T-helper 22 cell (primary cell): ENCODE measurements at regions not wholly inside any gene's neighbourhood (a gene's known extent, or its start where the extent isn't known, plus 50 kb on each side); places are given as distances from the start of the nearest gene placed in this dataset.
"Not testable (repeated sequence)": the region's sequence is repeated elsewhere in the genome, so short reads cannot be mapped to it uniquely, and the experiment has no call there.

Experiments
- DNase-seq: peaks from one replicate; pipeline ENCODE4 v3.0.0-alpha.2; 2020; ENCODE audit warnings: low read depth

GRCh38 chr4:12580787-12581186 is 903.4 kb downstream of the RAB28 start:
- no peak for DNase-seq

GRCh38 chr4:12579172-12579571 is 905.0 kb downstream of the RAB28 start:
- DNase-seq: no peak

DNA sequence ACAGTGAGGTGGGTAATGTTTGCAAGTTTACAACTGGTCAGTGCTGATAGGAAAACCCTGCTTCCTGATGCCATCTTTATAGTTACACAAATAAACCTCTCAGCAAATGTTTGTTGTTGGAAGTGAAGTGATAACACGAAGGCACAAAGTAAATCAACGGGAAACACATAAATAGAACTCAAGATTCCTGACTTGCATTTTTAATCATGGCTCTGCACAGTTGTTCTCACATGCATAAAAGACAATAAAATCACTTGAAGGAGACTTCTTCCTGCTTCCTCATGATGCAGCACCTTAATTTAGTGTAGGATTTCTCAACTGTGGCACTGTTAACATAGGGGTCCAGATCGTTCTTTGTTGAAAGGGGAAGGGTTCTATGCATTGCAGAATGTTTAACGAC is 907.7 kb downstream of the RAB28 start:
- DNase-seq: no peak

DNA sequence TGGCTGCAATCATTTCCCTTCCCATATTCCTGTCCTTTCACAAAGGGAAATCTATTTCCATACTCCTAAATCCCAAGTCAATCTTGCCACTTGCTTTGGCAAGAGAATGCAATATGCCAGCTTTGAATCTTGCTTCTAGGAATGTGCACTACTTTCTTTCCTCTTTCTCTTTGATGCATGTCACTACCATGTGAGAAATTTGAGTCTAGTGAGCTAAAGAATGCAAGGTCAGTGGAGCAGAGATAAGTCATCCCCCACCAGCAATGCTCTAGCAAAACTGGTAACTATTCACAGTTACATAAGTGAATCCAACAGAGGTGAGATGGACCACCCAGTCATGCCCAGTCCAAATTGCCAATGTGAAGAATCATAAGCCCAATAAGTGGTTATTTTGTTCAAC is 910.4 kb downstream of the RAB28 start:
- DNase-seq: no peak

DNA sequence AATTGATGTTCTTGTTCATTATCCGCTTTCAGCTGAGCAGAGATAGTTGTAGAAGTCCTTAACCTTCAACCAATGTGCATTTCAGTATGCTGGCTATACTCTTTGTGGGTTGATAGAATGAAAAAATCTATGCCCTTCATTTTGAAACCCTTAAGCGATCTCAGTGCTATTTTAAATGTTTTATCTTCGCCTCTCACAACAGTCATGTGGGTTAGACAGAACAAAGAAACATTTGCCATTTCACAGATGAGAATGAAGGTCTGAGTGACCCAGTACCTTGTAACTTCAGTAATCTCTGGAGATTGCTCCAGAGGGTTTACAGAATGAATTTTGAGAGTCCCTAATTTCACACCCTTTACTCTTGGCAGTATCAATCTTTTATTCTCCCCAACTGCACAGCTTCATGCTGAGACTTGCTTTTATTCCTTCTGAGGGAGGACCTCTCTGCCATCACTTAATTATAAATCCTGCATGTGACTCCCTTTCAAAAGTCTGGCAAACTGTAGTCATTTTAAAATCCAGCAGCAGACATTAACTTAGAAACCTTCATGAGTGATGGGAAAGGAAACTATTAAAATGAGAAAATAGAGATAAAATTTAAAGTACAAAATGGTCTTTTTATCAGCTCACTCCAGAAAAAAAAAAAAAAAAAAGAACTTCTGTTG is 921.5 kb downstream of the RAB28 start:
- DNase-seq: no peak

- no peak for DNase-seq
Measured at GRCh38 chr4:12562021-12562420, 922.1 kb downstream of the RAB28 start.

DNA sequence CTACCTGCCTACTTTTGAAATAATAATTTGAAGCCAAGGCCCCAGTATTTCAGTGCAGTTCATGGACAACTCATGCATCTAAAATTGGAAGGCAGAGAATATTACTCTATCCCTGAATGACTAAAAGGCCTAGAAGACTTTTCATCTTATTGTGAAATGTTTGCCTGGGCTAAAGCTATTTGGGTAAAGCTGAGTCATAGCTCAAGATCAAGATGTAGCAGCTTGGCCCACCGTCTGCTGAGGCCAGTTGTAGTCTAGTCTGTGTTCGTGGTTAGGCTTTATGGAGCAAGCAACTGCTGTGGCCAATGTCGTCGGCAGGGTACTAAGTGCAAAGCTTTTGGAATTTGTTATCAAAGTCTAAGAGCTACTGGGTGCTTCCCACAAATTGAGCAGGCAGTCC is 929.1 kb downstream of the RAB28 start:
- no peak for DNase-seq

GRCh38 chr4:12548678-12549077 is 935.5 kb downstream of the RAB28 start:
- DNase-seq: no peak

DNA sequence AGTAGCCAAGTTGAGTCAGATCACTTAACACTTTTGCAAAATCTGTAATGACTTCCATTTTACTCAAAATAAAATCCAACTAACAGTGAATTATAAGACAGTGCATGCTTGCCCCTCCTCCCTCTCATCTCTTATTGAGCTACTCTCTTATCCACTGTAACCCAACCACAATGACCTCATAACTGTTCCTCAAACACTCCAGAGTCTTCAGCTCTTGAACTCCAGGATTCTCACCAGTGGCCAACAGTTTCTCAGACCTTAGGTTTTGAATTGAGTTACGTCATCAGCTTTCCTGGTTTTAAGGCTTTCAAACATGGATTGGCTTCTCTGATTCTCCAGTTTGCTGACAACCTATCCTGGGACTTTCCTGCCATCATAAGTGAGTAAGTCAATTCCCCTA is 938.3 kb downstream of the RAB28 start:
- DNase-seq: no peak

- no peak for DNase-seq
Measured at GRCh38 chr4:12538162-12538561, 946.0 kb downstream of the RAB28 start.

DNA sequence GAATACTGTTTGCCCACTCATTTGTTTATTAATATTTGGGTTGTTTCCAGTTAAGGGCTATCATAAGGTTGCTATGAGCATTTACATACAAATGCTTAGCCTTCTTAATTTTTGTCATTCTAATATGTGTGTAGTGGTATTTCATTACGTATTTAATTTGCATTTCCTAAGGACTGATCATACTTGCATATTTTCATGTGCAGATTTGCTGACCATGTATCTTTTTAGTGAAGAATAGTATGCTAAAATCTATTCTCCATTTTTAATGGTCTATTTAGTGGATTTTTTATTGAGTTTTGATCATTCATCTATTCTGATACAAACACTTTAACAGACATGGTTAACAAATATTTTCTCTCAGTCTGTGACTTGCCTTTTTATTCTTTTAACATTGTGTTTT is 949.5 kb downstream of the RAB28 start:
- no peak for DNase-seq

DNA sequence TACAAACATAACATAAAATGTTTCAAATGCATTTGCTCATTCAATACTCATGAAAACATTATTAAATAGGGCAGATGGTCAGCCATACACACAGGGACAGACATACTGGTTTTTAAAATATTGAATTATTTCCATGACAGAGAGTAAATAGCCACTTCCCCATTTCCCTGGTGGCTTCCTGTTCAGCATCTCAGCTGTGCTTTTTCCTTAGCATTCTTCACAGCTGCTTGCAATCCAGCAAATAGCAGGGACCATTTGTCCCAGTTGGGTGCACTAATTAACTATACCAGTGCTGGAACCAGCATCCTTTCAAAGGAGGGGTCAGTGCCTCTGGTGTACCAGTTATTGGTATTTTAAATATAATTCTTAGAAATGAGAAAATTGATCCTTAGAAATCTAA is 964.7 kb downstream of the RAB28 start:
- no peak for DNase-seq

DNA sequence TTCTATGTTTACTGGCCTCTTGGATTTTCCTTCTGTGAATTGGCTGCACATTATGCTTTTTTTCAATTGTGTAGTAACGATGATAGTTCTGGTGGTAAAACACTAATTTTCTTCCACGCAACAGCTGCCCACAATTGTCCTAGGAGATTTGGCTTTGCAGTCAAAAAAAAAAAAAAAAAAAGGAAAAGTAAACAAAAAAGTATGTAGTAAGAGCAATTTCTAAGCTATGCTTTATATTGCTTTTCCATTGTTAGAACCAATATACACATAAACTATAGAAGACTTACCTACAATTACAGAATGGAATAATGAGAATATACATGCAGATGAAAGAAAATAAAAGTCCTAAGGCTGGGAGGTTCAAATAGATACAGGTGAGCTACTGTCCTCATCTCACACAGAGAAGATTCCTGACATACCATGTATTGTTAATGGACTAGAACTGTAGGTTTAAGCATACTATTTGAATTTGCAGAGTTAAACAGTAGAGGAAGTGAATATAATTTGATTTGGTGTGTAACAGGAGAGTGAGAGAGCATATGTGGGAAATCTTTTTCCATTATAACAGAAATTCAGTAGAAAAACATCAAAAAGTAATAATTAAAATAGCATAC is 976.2 kb downstream of the RAB28 start:
- no peak for DNase-seq

- no peak for DNase-seq
Measured at GRCh38 chr4:12500409-12500808, 983.7 kb downstream of the RAB28 start.

GRCh38 chr4:12499693-12500092 is 984.4 kb downstream of the RAB28 start:
- no peak for DNase-seq

DNA sequence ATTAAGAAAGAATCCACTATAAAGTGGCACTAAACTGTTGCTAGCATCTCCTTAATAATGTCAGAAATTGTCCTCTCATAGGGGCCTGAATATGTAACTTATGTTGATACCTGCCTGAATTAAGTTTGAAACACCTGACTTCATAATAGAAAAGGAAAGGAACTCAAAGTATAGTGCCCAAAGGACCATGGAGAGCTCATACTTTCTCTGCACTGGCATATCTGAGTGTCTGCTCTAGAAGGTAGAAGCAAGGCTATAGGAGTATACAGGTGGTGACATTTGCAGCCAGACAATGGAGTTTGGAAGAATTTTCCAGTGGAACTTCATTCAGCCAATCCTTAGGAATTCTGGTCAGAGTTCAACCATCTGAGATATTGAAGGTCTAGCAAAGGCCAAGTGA is 988.9 kb downstream of the RAB28 start:
- DNase-seq: no peak

- DNase-seq: no peak
Measured at GRCh38 chr4:12492730-12493393, 991.3 kb downstream of the RAB28 start.

DNA sequence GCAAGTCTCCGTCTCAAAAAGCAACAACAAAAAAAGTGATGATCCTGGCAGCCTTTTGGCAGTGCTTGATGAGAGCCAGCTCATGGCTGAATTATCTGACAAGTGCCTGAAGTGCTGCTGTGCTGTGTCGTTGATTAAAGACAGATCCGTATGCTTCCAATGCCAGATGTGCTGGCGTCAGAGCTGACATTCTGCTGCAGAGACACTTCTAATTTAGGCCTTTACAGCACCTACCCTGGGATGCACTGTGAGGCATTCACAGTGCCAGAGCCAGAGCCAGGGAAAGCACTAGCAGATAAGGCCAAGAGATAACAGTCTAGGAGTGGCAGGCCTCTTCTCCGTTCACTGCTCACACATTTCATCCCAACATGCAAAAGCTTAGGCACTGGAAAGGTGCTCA is 995.5 kb downstream of the RAB28 start:
- DNase-seq: no peak

GRCh38 chr4:12487000-12487399 is 997.1 kb downstream of the RAB28 start:
- DNase-seq: no peak

DNA sequence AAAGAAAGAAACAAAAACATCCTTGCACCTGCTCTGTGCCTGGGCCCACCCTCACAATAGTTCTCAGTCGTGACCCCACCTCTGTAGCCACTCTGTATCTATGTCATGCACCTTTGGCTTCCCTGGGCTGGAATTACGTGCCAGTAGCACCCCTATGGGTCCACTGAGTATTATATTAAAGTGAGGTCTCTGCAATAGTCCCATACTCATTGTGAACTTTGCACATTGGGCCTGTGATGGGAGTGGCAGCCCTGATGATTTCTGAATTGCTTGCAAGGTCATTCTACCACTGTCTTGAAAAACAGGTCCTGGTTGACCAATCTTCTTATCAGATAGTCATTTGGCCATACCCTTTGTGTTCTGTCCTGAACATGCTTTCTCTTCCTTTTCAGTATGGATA is 1012.1 kb downstream of the RAB28 start:
- no peak for DNase-seq

DNA sequence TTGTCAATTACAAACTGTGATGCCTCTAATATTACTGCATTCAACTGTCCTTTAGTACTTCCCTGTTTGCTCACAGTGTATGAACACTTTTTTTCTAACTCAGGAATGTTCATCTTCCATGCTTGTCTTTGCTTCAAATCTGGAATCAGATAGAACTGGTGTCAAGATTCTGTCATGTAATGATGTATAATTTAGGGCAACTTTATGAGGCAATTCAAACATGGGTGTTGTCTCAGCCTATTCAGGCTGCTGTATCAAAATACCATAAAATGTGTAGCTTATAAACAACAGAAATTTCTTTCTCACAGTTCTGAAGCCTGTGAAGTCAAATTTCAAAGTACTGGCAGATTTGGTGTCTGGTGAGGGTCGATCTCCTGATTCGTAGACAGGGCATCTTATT is 1012.9 kb downstream of the RAB28 start:
- no peak for DNase-seq

GRCh38 chr4:12461576-12461975 is 1022.6 kb downstream of the RAB28 start:
- DNase-seq: not testable (repeated sequence)

DNA sequence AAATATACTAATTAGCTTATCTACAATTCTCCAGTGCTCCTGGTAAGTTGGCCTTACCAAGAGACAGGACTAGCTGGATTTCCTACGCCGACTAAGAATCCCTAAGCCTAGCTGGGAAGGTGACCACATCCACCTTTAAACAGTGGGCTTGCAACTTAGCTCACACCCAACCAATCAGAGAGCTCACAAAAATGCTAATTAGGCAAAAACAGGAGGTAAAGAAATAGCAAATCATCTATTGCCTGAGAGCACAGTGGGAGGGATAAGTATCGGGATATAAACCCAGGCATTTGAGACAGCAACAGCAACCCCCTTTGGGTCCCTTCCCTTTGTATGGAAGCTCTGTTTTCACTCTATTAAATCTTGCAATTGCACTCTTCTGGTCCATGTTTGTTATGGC is 1025.0 kb downstream of the RAB28 start:
- DNase-seq: no peak

GRCh38 chr4:12458621-12459020 is 1025.5 kb downstream of the RAB28 start:
- DNase-seq: no peak
